22Rv1 (cell line): ENCODE measurements at regions not wholly inside any gene's neighbourhood (a gene's known extent, or its start where the extent isn't known, plus 50 kb on each side); places are given as distances from the start of the nearest gene placed in this dataset.

Experiments used
- H3K27ac ChIP-seq: fragments of 450-650 bp; 2 replicates; pipeline ENCODE4 v1.5.1; 2017
- CTCF ChIP-seq: fragments of 450-650 bp; IDR thresholded peaks from 2 replicates; pipeline ENCODE4 v1.5.1; 2017; ENCODE audit warnings: mild to moderate bottlenecking
- ZFX ChIP-seq: fragments of 450-650 bp; IDR thresholded peaks from 2 replicates; pipeline ENCODE4 v1.6.1; 2017; ENCODE audit warnings: antibody characterized with exemption, borderline replicate concordance

DNA sequence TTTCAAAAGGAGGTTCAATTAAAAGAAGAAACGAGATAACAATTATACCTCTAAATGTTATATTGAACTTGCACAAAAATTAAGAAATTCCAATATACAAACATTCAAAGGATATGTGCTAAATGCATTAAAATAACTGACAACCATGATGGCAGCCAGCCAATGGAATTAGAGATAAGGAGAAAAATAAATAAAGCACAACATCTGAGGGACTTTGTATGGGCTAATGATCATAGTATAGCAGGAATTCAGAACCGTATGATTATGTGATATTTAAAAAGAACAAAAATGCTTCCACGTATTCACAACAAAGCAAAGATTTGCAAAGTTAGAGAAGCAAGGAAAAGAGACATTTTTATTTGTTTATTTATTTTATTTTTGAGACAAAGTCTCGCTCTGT lies 1103.0 kb downstream of the CBLN2 start:
- no peak for TF ChIP-seq CTCF
- H3K27ac ChIP-seq: no peak overlapping the region

- TF ChIP-seq CTCF (no peak), ZFX (no peak)
- H3K27ac ChIP-seq: no peak overlapping the region
These were observed 1106.6 kb downstream of the CBLN2 start for GRCh38 chr18:71437511-71437910.

DNA sequence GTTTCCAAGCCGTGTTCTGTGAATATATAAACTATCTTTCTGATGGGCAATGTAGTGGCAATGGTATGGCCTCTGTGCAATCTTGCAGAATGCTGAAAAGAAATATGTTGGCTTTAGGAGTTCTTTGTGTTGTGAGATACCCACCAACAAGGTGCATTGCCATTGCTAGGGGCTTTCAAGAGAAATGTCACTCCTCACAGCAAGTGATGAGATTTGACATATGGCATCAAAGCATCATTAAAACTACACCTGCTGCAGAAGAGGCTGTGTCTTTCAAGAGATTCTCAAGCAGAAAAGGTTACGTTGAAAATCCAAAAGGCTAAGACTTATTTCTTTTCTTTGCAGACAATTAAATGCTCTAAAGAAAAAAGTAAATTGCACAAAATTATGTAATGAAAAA lies 1110.8 kb downstream of the CBLN2 start:
- no peak for TF ChIP-seq CTCF
- TF ChIP-seq ZFX: no peak
- no peak overlapping the region for H3K27ac ChIP-seq

- H3K27ac ChIP-seq: no peak overlapping the region
- TF ChIP-seq ZFX (no peak), CTCF (no peak)
These were observed 1112.5 kb downstream of the CBLN2 start for GRCh38 chr18:71431689-71432088.

DNA sequence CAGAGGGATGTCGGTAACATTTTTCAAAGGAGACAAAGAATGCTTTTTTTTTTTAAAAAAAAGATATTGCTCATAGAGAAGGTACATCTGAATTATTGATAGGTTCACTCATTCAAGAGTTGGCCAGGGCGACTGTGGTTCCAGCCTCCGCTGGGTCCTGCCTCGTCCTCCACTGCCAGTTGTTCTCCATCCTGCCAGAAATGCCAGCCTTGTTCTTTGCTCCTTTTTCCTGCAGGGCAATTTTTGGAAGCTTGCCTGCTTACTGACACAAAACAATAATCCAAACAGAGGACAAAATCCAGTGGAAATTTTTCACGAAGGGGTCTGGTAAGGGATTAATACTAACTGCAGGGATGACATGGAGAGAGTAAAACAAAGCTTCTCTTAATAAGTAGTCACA lies 1113.0 kb downstream of the CBLN2 start:
- H3K27ac ChIP-seq: no peak overlapping the region
- TF ChIP-seq ZFX: no peak
- TF ChIP-seq CTCF: no peak

DNA sequence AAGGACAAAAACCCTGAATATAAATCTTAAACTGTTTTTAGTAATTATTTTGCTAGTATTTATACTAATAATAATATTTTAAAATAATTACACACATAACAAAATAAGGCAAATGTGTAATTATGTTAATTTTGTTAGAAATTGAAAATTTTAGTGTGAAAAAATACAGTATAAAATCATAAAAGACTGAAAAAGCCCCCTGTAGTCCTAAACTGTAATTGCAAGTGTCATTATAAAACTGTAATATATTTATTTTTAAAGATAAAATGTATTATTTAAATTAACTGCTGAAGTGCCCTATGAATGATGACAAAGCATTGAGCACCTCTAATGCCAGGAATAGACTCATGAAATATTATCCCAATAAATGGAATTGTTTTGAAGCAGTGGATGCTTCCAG lies 1117.7 kb downstream of the CBLN2 start:
- no peak overlapping the region for H3K27ac ChIP-seq
- TF ChIP-seq CTCF (peak; percentile 13; the same call in 1 of the 2 replicates), ZFX (no peak)

DNA sequence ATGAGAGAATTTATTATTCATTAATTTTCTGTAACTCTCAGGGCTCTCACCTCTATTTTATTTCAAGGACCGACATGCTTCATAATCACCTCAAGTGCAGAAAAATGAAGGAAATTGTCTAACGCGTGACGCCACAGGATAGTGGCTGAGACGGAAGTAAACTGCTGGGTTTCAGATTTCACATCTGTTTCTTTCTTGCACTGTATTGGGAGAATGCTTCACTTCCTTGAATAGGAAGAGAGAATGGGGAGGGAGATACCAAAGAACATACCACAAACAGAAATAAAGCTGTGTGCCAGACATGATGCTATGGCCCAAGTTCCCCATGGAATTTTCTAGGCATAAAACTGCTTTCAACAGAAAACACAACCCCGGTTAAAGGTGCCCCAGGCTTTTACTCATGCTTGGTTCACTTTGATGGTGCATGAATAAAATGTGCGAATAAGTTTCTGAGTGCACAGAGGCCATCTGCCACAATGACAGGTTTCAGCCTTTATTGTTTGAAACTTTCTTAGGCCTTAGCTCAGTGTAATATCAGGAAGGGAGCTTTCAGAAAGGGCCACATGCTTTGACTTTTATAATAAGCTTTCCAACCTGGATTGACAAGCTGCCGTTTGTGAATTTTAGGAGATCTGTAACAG lies 1116.4 kb downstream of the SOCS6 start:
- H3K27ac ChIP-seq: no peak overlapping the region
- TF ChIP-seq CTCF (no peak), ZFX (no peak)
